GM23248 (cell line): ENCODE measurements at regions not wholly inside any gene's neighbourhood (a gene's known extent, or its start where the extent isn't known, plus 50 kb on each side); places are given as distances from the start of the nearest gene placed in this dataset.

ENCODE experiments used
- EZH2 ChIP-seq: fragments of 200-600 bp; sonication (generic); IDR thresholded peaks from 2 replicates; pipeline ENCODE4 v1.6.1; 2018; ENCODE audit warnings: antibody characterized with exemption, mild to moderate bottlenecking; ENCODE audit not compliant: insufficient read depth, poor library complexity, severe bottlenecking
- EZH2phosphoT487 ChIP-seq: fragments of 200-600 bp; sonication (generic); IDR thresholded peaks from 2 replicates; pipeline ENCODE4 v1.6.1; 2018; ENCODE audit warnings: antibody characterized with exemption, moderate library complexity, mild to moderate bottlenecking, low read depth; ENCODE audit not compliant: insufficient read depth

GRCh38 chrX:4800756-4801155 lies 1087.3 kb upstream of the PRKX start:
- no peak for TF ChIP-seq EZH2
- TF ChIP-seq EZH2phosphoT487: no peak
